Effector memory CD8-positive, alpha-beta T cell (primary cell): ENCODE measurements at regions not wholly inside any gene's neighbourhood (a gene's known extent, or its start where the extent isn't known, plus 50 kb on each side); places are given as distances from the start of the nearest gene placed in this dataset.

Source experiments
- ATAC-seq: fragments of 150-1000 bp; cut with Tn5 transposase; replicated peaks from 2 replicates; pipeline ENCODE4 v1.10.0; 2021; ENCODE audit warnings: mild to moderate bottlenecking, moderate library complexity
- DNase-seq, 3 experiments: peaks; one replicate each; pipeline ENCODE4 v3.0.0; 2021
- H3K27ac Mint-ChIP-seq, 2 donors: one replicate each; pipeline ENCODE4 v1.8.0; 2022; ENCODE audit warnings: mild to moderate bottlenecking in 2 of 2, mixed read lengths in 2 of 2, moderate library complexity in 2 of 2
- H3K27me3 Mint-ChIP-seq, 2 donors: one replicate each; pipeline ENCODE4 v1.8.0; 2022; ENCODE audit warnings: mixed read lengths in 2 of 2
- H3K36me3 Mint-ChIP-seq: one replicate; pipeline ENCODE4 v1.8.0; 2022; ENCODE audit warnings: mild to moderate bottlenecking, moderate library complexity, mixed read lengths; ENCODE audit not compliant: insufficient read depth
- H3K4me1 Mint-ChIP-seq, 2 donors: one replicate each; pipeline ENCODE4 v1.8.0; 2022; ENCODE audit warnings: low read depth in 2 of 2, mixed read lengths in 2 of 2
- H3K4me3 Mint-ChIP-seq, 2 donors: one replicate each; pipeline ENCODE4 v1.8.0; 2022; ENCODE audit warnings: mild to moderate bottlenecking in 2 of 2, mixed read lengths in 2 of 2, moderate library complexity in 2 of 2
- H3K9me3 Mint-ChIP-seq, 2 donors: one replicate each; pipeline ENCODE4 v1.8.0; 2022; ENCODE audit warnings: mixed read lengths in 2 of 2

- H3K27ac Mint-ChIP-seq, result no peak overlapping the region
- no peak for DNase-seq
- no peaks in the 10 kb centered on the region for H3K4me1 Mint-ChIP-seq
These were observed 282.4 kb upstream of the NEGR1 start for GRCh38 chr1:72564749-72565148.

GRCh38 chr1:72557446-72558049 lies 275.2 kb upstream of the NEGR1 start:
- H3K27me3 Mint-ChIP-seq, result no peaks in the 10 kb centered on the region
- no peak overlapping the region for H3K27ac Mint-ChIP-seq
- no peaks in the 10 kb centered on the region for H3K36me3 Mint-ChIP-seq
- H3K4me1 Mint-ChIP-seq, result no peaks in the 10 kb centered on the region
- H3K9me3 Mint-ChIP-seq, result peaks cover 6 to 10% of the 10 kb centered on the region in 2 donors
- ATAC-seq (no peak), DNase-seq (no peak)
- no peak overlapping the region for H3K4me3 Mint-ChIP-seq

More at GRCh38 chr1:72564749-72565148, 282.4 kb upstream of the NEGR1 start:
- Mint-ChIP-seq H3K9me3 (no peaks in the 10 kb centered on the region), H3K4me3 (no peak overlapping the region), H3K36me3 (no peaks in the 10 kb centered on the region), H3K27me3 (no peaks in the 10 kb centered on the region)
- no peak for ATAC-seq

- no peak for DNase-seq
- no peak overlapping the region for H3K4me3 Mint-ChIP-seq
- no peaks in the 10 kb centered on the region for H3K36me3 Mint-ChIP-seq
- H3K27ac Mint-ChIP-seq, result no peak overlapping the region
- H3K9me3 Mint-ChIP-seq, result peaks cover 4 to 7% of the 10 kb centered on the region in 2 donors
- ATAC-seq, result no peak
- no peaks in the 10 kb centered on the region for H3K27me3 Mint-ChIP-seq
- no peaks in the 10 kb centered on the region for H3K4me1 Mint-ChIP-seq
These were observed 265.1 kb upstream of the NEGR1 start for GRCh38 chr1:72547412-72547811.

GRCh38 chr1:72540674-72541073 lies 258.3 kb upstream of the NEGR1 start:
- ATAC-seq, result no peak
- Mint-ChIP-seq H3K9me3 (peaks cover 10 to 32% of the 10 kb centered on the region in 2 donors), H3K27me3 (no peaks in the 10 kb centered on the region), H3K4me3 (no peak overlapping the region), H3K27ac (no peak overlapping the region), H3K36me3 (no peaks in the 10 kb centered on the region), H3K4me1 (no peaks in the 10 kb centered on the region)
- no peak for DNase-seq

- Mint-ChIP-seq H3K36me3 (no peaks in the 10 kb centered on the region), H3K4me1 (no peaks in the 10 kb centered on the region), H3K27ac (no peak overlapping the region), H3K9me3 (peaks cover 9 to 11% of the 10 kb centered on the region in 2 donors), H3K27me3 (no peaks in the 10 kb centered on the region), H3K4me3 (no peak overlapping the region)
- ATAC-seq (no peak), DNase-seq (no peak)
These were observed 253.1 kb upstream of the NEGR1 start for GRCh38 chr1:72535470-72535869.

- no peak overlapping the region for H3K27ac Mint-ChIP-seq
- DNase-seq, result no peak
- ATAC-seq, result no peak
- H3K4me1 Mint-ChIP-seq, result no peaks in the 10 kb centered on the region
- H3K27me3 Mint-ChIP-seq, result no peaks in the 10 kb centered on the region
- no peaks in the 10 kb centered on the region for H3K36me3 Mint-ChIP-seq
- no peak overlapping the region for H3K4me3 Mint-ChIP-seq
- H3K9me3 Mint-ChIP-seq, result peaks cover 0 to 14% of the 10 kb centered on the region in 2 donors
These were observed 248.3 kb upstream of the NEGR1 start for GRCh38 chr1:72530646-72531045.

- no peaks in the 10 kb centered on the region for H3K27me3 Mint-ChIP-seq
- no peak overlapping the region for H3K4me3 Mint-ChIP-seq
- peaks cover 6 to 7% of the 10 kb centered on the region in 2 donors for H3K9me3 Mint-ChIP-seq
- no peak for DNase-seq
- no peak for ATAC-seq
- H3K36me3 Mint-ChIP-seq, result no peaks in the 10 kb centered on the region
- no peak overlapping the region for H3K27ac Mint-ChIP-seq
- no peaks in the 10 kb centered on the region for H3K4me1 Mint-ChIP-seq
These were observed 244.6 kb upstream of the NEGR1 start for GRCh38 chr1:72526926-72527325.

GRCh38 chr1:72524021-72524420 lies 241.7 kb upstream of the NEGR1 start:
- ATAC-seq, result no peak
- no peak for DNase-seq
- Mint-ChIP-seq H3K9me3 (peaks cover 3 to 7% of the 10 kb centered on the region in 2 donors), H3K36me3 (no peaks in the 10 kb centered on the region), H3K27ac (no peak overlapping the region), H3K4me3 (no peak overlapping the region), H3K4me1 (no peaks in the 10 kb centered on the region), H3K27me3 (no peaks in the 10 kb centered on the region)

GRCh38 chr1:72521659-72522058 lies 239.3 kb upstream of the NEGR1 start:
- Mint-ChIP-seq H3K9me3 (peaks cover 0 to 7% of the 10 kb centered on the region in 2 donors), H3K27me3 (no peaks in the 10 kb centered on the region), H3K4me3 (no peak overlapping the region), H3K4me1 (no peaks in the 10 kb centered on the region), H3K27ac (no peak overlapping the region), H3K36me3 (no peaks in the 10 kb centered on the region)
- no peak for ATAC-seq
- no peak for DNase-seq

GRCh38 chr1:72516826-72517225 lies 234.5 kb upstream of the NEGR1 start:
- Mint-ChIP-seq H3K27me3 (no peaks in the 10 kb centered on the region), H3K4me3 (no peak overlapping the region), H3K9me3 (no peaks in the 10 kb centered on the region), H3K4me1 (no peaks in the 10 kb centered on the region), H3K36me3 (no peaks in the 10 kb centered on the region), H3K27ac (no peak overlapping the region)
- DNase-seq, result no peak
- ATAC-seq, result no peak

GRCh38 chr1:72516264-72516663 lies 233.9 kb upstream of the NEGR1 start:
- no peak for DNase-seq
- Mint-ChIP-seq H3K27ac (no peak overlapping the region), H3K9me3 (no peaks in the 10 kb centered on the region), H3K4me1 (no peaks in the 10 kb centered on the region), H3K4me3 (no peak overlapping the region), H3K36me3 (no peaks in the 10 kb centered on the region), H3K27me3 (no peaks in the 10 kb centered on the region)
- ATAC-seq, result no peak

- no peak overlapping the region for H3K4me3 Mint-ChIP-seq
- DNase-seq (no peak), ATAC-seq (no peak)
- peaks cover 9 to 17% of the 10 kb centered on the region in 2 donors for H3K9me3 Mint-ChIP-seq
- H3K27me3 Mint-ChIP-seq, result no peaks in the 10 kb centered on the region
- H3K36me3 Mint-ChIP-seq, result no peaks in the 10 kb centered on the region
- no peak overlapping the region for H3K27ac Mint-ChIP-seq
- H3K4me1 Mint-ChIP-seq, result no peaks in the 10 kb centered on the region
These were observed 216.0 kb upstream of the NEGR1 start for GRCh38 chr1:72498371-72498770.

GRCh38 chr1:72489801-72490200 lies 207.5 kb upstream of the NEGR1 start:
- H3K9me3 Mint-ChIP-seq, result peaks cover 13 to 17% of the 10 kb centered on the region in 2 donors
- H3K27ac Mint-ChIP-seq, result no peak overlapping the region
- no peak overlapping the region for H3K4me3 Mint-ChIP-seq
- no peaks in the 10 kb centered on the region for H3K36me3 Mint-ChIP-seq
- DNase-seq (no peak), ATAC-seq (no peak)
- no peaks in the 10 kb centered on the region for H3K27me3 Mint-ChIP-seq
- H3K4me1 Mint-ChIP-seq, result no peaks in the 10 kb centered on the region

- no peaks in the 10 kb centered on the region for H3K4me1 Mint-ChIP-seq
- H3K9me3 Mint-ChIP-seq, result peaks cover 11 to 14% of the 10 kb centered on the region in 2 donors
- no peaks in the 10 kb centered on the region for H3K27me3 Mint-ChIP-seq
- no peak overlapping the region for H3K27ac Mint-ChIP-seq
- H3K36me3 Mint-ChIP-seq, result no peaks in the 10 kb centered on the region
- no peak for DNase-seq
- no peak for ATAC-seq
- H3K4me3 Mint-ChIP-seq, result no peak overlapping the region
These were observed 203.5 kb upstream of the NEGR1 start for GRCh38 chr1:72485801-72486200.
